ENCODE measurements at regions not wholly inside any gene's neighbourhood (a gene's known extent, or its start where the extent isn't known, plus 50 kb on each side); places are given as distances from the start of the nearest gene placed in this dataset.

DNA sequence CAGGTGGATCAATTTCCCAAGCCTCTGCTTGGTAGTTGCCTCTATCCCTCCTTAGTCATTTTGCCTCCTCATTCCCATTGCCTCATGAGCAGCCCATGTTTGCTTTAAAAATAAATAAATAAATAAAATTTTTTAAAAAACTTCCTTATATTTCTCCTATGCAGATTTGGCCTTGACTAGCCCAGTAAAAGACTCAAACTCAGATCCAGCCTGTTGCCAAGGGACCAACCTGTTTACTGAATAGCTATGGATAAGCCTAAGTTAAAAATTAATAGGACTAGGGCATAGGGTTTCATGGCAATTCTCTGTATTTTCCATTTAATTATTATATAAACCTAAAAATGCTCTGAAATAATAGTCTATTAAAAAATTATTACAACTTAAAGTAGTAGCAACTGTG is 384.4 kb downstream of the RSL24D1 start:
- H3K36me3 ChIP-seq, result no peaks in the 10 kb centered on the region
- peaks cover 0 to 8% (median 5%) of the 10 kb centered on the region in 4 donors for H3K9me3 ChIP-seq
- TF ChIP-seq EP300 (IDR thresholded peaks at IDR 0.05) (no peak), POLR2A (IDR thresholded peaks at IDR 0.05; ENCODE audit: low read depth) (no peak), CTCF (IDR thresholded peaks at IDR 0.05) (no peak), POLR2AphosphoS5 (IDR thresholded peaks at IDR 0.05) (no peak)
- intact Hi-C loops (cut with DNase I), result no loop called here
- H3K4me3 ChIP-seq, result no peak overlapping the region
- no peak for DNase-seq (ENCODE audit: extremely low spot score)
- H3K4me1 ChIP-seq, result no peaks in the 10 kb centered on the region
- H3K27me3 ChIP-seq, result no peaks in the 10 kb centered on the region
- H3K27ac ChIP-seq (replicated peaks in 1 of 4), result no peak overlapping the region

- Histone ChIP-seq H3K9me3 (peaks cover 0 to 8% (median 5%) of the 10 kb centered on the region in 4 donors), H3K36me3 (no peaks in the 10 kb centered on the region), H3K27me3 (no peaks in the 10 kb centered on the region), H3K4me1 (no peaks in the 10 kb centered on the region), H3K4me3 (no peak overlapping the region), H3K27ac (replicated peaks in 1 of 4) (no peak overlapping the region)
- intact Hi-C loops (cut with DNase I), result no loop called here
- no peak for DNase-seq (ENCODE audit: extremely low spot score)
- no peak for TF ChIP-seq POLR2AphosphoS5 (IDR thresholded peaks at IDR 0.05)
- TF ChIP-seq CTCF (IDR thresholded peaks at IDR 0.05), result no peak
- no peak for TF ChIP-seq POLR2A (IDR thresholded peaks at IDR 0.05; ENCODE audit: low read depth)
- TF ChIP-seq EP300 (IDR thresholded peaks at IDR 0.05), result no peak
Measured at GRCh38 chr15:54810496-54810895, 386.2 kb downstream of the RSL24D1 start.

DNA sequence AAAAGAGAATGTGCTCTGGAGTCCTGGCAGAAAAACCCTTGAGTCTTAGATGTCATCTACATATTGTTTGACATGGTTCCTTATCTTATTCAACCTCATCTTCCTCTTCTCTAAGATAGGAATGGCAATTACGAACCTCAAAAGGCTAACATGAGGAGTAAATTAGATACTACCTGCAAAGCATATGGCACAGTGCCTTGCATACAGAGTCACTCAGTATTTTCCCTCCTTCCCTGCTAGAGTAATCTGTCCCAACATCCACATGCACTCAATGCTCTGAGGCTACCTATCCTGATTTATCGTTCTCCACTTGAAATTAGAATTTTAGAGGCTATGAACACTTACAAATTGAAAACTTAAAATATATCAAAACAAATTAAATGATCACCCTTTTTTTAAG is 386.7 kb downstream of the RSL24D1 start:
- TF ChIP-seq POLR2A (IDR thresholded peaks at IDR 0.05; ENCODE audit: low read depth), result no peak
- TF ChIP-seq POLR2AphosphoS5 (IDR thresholded peaks at IDR 0.05), result no peak
- TF ChIP-seq CTCF (IDR thresholded peaks at IDR 0.05), result no peak
- no peak for TF ChIP-seq EP300 (IDR thresholded peaks at IDR 0.05)
- no peaks in the 10 kb centered on the region for H3K27me3 ChIP-seq
- H3K4me3 ChIP-seq, result no peak overlapping the region
- intact Hi-C loops (cut with DNase I), result no loop called here
- WGBS, result 80% methylated on average over 2 of the region's 2 CpGs
- no peak for DNase-seq (ENCODE audit: extremely low spot score)
- H3K9me3 ChIP-seq, result peaks cover 0 to 6% (median 5%) of the 10 kb centered on the region in 4 donors
- no peaks in the 10 kb centered on the region for H3K4me1 ChIP-seq
- H3K27ac ChIP-seq (replicated peaks in 1 of 4), result no peak overlapping the region
- no peaks in the 10 kb centered on the region for H3K36me3 ChIP-seq

- 77% methylated on average over 3 of the region's 3 CpGs for WGBS
- H3K4me1 ChIP-seq, result no peaks in the 10 kb centered on the region
- intact Hi-C loops (cut with DNase I), result no loop called here
- H3K9me3 ChIP-seq, result no peaks in the 10 kb centered on the region
- no peak overlapping the region for H3K27ac ChIP-seq (replicated peaks in 1 of 4)
- DNase-seq (ENCODE audit: extremely low spot score), result no peak
- H3K4me3 ChIP-seq, result no peak overlapping the region
- H3K27me3 ChIP-seq, result no peaks in the 10 kb centered on the region
- H3K36me3 ChIP-seq, result no peaks in the 10 kb centered on the region
- TF ChIP-seq EP300 (IDR thresholded peaks at IDR 0.05), result no peak
- no peak for TF ChIP-seq POLR2AphosphoS5 (IDR thresholded peaks at IDR 0.05)
- TF ChIP-seq CTCF (IDR thresholded peaks at IDR 0.05), result no peak
- TF ChIP-seq POLR2A (IDR thresholded peaks at IDR 0.05; ENCODE audit: low read depth), result no peak
Measured at GRCh38 chr15:54808321-54808720, 388.4 kb downstream of the RSL24D1 start.

DNA sequence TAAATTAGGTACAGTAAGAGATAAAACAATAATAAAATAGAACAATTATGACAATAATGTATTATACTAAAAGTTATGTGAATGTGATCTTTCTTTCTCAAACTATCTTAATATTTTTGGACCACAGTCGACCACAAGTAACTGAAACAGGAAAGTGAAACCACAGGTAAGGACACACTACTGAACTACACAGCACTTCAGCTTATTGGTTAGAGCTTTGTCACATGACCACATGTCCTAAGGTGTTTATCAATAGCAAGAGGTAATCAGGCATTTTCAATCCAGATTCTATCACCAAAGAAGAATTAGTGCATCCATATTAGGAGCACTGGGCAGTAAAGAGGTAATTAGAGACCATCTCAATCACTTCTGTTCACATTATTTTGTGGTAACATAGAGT is 392.8 kb downstream of the RSL24D1 start:
- no peaks in the 10 kb centered on the region for H3K27me3 ChIP-seq
- no peaks in the 10 kb centered on the region for H3K36me3 ChIP-seq
- H3K9me3 ChIP-seq, result no peaks in the 10 kb centered on the region
- H3K4me3 ChIP-seq, result no peak overlapping the region
- TF ChIP-seq POLR2A (IDR thresholded peaks at IDR 0.05; ENCODE audit: low read depth) (no peak), CTCF (IDR thresholded peaks at IDR 0.05) (no peak), EP300 (IDR thresholded peaks at IDR 0.05) (no peak), POLR2AphosphoS5 (IDR thresholded peaks at IDR 0.05) (no peak)
- no peaks in the 10 kb centered on the region for H3K4me1 ChIP-seq
- intact Hi-C loops (cut with DNase I), result no loop called here
- H3K27ac ChIP-seq (replicated peaks in 1 of 4), result no peak overlapping the region
- WGBS, result 53% methylated on average over 1 of the region's 1 CpG
- DNase-seq (ENCODE audit: extremely low spot score), result no peak

Data from esophagus muscularis mucosa (tissue), 4 donors.